Breast epithelium (tissue), 4 donors: ENCODE measurements at regions not wholly inside any gene's neighbourhood (a gene's known extent, or its start where the extent isn't known, plus 50 kb on each side); places are given as distances from the start of the nearest gene placed in this dataset.

Experiments used
- DNase-seq, 2 donors: peaks; one replicate each; pipeline ENCODE4 v3.0.0-alpha.2; 2019; ENCODE audit warnings: low spot score in 2 of 2
- H3K27ac ChIP-seq, 2 donors: fragments of 200-600 bp; sonication (generic) in 1 of 2; one replicate each; pipeline ENCODE4 v1.5.1; 2016 to 2019; ENCODE audit warnings: mild to moderate bottlenecking in 1 of 2
- H3K27me3 ChIP-seq, 2 donors: fragments of 200-600 bp; sonication (generic) in 1 of 2; one replicate each; pipeline versions ENCODE4 v1.5.1 to v1.6.0; 2017 to 2019; ENCODE audit warnings: control low read depth in 1 of 2, mild to moderate bottlenecking in 1 of 2
- H3K36me3 ChIP-seq: fragments of 200-600 bp; one replicate; pipeline ENCODE4 v1.5.1; 2019
- H3K4me1 ChIP-seq, 2 donors: fragments of 200-600 bp; sonication (generic); one replicate each; pipeline ENCODE4 v1.5.1; 2016 to 2019; ENCODE audit warnings: control low read depth in 1 of 2
- H3K4me3 ChIP-seq, 3 donors: fragments of 200-600 bp; sonication (generic); 1 replicate in 2 of 3; 2 replicates in 1 of 3; pipeline ENCODE4 v1.5.1; 2016 to 2019; ENCODE audit warnings: mild to moderate bottlenecking in 3 of 3, moderate library complexity in 2 of 3
- H3K9me3 ChIP-seq, 2 donors: fragments of 200-600 bp; sonication (generic) in 1 of 2; one replicate each; pipeline ENCODE4 v1.5.1; 2016 to 2019; ENCODE audit warnings: control low read depth in 1 of 2
- POLR2A ChIP-seq: fragments of 450-650 bp; IDR thresholded peaks from one replicate; pipeline ENCODE4 v1.6.1; 2016; ENCODE audit warnings: antibody characterized with exemption, mild to moderate bottlenecking, moderate library complexity
- POLR2AphosphoS5 ChIP-seq, 3 donors: sonication (generic); formaldehyde crosslinking; IDR thresholded peaks; one replicate each; pipeline ENCODE4 v1.6.1; 2017; ENCODE audit warnings: antibody characterized with exemption in 3 of 3
- intact Hi-C: fragments of 100-400 bp; cut with DNase I; formaldehyde crosslinking; loops from one replicate; pipeline ENCODE4 v1.15.1; 2023; ENCODE audit warnings: low total_unique reads
- TF ChIP-seq, protein P1 (sequence below), 3 donors: fragments of 450-650 bp; IDR thresholded peaks; one replicate each; pipeline ENCODE4 v1.5.1; 2016 to 2017; ENCODE audit warnings: antibody characterized with exemption in 3 of 3, mild to moderate bottlenecking in 3 of 3, moderate library complexity in 3 of 3

DNA sequence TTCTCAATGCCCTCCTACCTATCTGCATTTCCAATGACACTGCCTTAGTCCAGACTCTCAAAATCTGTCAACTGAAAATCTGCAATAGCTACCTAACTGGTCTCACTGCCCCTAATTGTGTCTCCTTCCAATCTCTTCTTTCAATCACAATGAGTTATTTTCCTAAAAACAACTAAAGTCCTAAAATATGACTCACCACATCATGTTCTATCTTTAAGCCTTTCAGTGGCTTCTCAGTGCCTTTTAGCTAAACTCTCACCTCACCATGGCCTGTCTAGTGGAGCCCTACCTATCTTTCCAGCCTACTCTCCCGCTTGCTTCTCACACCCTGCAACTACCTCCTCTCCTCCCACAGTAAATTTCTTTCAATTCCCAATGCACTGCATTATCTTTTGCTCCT, 220.9 kb upstream of the PKDCC start:
- Histone ChIP-seq H3K4me1 (no peaks in the 10 kb centered on the region), H3K9me3 (no peaks in the 10 kb centered on the region), H3K4me3 (no peak overlapping the region), H3K36me3 (no peaks in the 10 kb centered on the region), H3K27ac (no peak overlapping the region), H3K27me3 (peaks cover 0 to 4% of the 10 kb centered on the region in 2 donors)
- TF ChIP-seq, protein P1, sequence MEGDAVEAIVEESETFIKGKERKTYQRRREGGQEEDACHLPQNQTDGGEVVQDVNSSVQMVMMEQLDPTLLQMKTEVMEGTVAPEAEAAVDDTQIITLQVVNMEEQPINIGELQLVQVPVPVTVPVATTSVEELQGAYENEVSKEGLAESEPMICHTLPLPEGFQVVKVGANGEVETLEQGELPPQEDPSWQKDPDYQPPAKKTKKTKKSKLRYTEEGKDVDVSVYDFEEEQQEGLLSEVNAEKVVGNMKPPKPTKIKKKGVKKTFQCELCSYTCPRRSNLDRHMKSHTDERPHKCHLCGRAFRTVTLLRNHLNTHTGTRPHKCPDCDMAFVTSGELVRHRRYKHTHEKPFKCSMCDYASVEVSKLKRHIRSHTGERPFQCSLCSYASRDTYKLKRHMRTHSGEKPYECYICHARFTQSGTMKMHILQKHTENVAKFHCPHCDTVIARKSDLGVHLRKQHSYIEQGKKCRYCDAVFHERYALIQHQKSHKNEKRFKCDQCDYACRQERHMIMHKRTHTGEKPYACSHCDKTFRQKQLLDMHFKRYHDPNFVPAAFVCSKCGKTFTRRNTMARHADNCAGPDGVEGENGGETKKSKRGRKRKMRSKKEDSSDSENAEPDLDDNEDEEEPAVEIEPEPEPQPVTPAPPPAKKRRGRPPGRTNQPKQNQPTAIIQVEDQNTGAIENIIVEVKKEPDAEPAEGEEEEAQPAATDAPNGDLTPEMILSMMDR (IDR thresholded peaks at IDR 0.05): no peak
- TF ChIP-seq POLR2AphosphoS5 (IDR thresholded peaks at IDR 0.05) (no peak), POLR2A (no peak)
- no peak for DNase-seq
- intact Hi-C loops: no loop called here

GRCh38 chr2:41827354-41827971, 220.4 kb upstream of the PKDCC start:
- H3K27me3 ChIP-seq: peaks cover 0 to 3% of the 10 kb centered on the region in 2 donors
- no peak for TF ChIP-seq POLR2AphosphoS5 (IDR thresholded peaks at IDR 0.05)
- TF ChIP-seq POLR2A: no peak
- TF ChIP-seq, protein P1 (IDR thresholded peaks at IDR 0.05): no peak
- H3K27ac ChIP-seq: no peak overlapping the region
- intact Hi-C loops: no loop called here
- no peaks in the 10 kb centered on the region for H3K9me3 ChIP-seq
- no peak for DNase-seq
- H3K4me3 ChIP-seq: no peak overlapping the region
- H3K36me3 ChIP-seq: no peaks in the 10 kb centered on the region
- no peaks in the 10 kb centered on the region for H3K4me1 ChIP-seq

DNA sequence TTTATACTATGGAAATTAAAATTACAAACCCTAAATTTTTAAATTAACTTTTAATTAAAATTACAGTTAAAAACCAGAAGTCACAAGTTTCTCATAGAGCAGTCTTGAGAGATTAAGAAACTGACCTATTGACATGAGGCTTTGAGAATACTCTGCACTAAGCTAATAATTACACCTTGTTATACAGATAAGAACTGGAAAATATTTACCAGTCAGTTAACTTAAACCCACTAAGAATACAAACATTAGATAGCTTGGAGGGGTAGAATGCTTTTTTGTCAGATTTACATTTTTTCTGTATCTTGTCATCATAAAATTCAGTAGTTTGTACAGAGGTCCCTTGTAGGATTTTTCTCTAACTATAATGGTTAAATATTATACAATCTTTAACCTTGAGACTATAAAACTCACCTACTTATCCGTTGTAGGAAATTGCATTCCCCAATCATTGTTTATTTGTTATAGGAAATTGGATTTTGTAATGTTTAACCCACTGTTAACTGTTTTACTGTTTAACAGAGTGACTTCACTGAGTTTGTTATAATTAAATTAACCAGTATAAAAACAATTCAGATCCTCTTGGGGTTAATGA, 219.7 kb upstream of the PKDCC start:
- no peaks in the 10 kb centered on the region for H3K4me1 ChIP-seq
- no peak for DNase-seq
- TF ChIP-seq, protein P1 (IDR thresholded peaks at IDR 0.05): no peak
- TF ChIP-seq POLR2AphosphoS5 (IDR thresholded peaks at IDR 0.05): no peak
- TF ChIP-seq POLR2A: no peak
- no peaks in the 10 kb centered on the region for H3K9me3 ChIP-seq
- no peaks in the 10 kb centered on the region for H3K36me3 ChIP-seq
- no peak overlapping the region for H3K4me3 ChIP-seq
- intact Hi-C loops: no loop called here
- peaks cover 0 to 3% of the 10 kb centered on the region in 2 donors for H3K27me3 ChIP-seq
- no peak overlapping the region for H3K27ac ChIP-seq

DNA sequence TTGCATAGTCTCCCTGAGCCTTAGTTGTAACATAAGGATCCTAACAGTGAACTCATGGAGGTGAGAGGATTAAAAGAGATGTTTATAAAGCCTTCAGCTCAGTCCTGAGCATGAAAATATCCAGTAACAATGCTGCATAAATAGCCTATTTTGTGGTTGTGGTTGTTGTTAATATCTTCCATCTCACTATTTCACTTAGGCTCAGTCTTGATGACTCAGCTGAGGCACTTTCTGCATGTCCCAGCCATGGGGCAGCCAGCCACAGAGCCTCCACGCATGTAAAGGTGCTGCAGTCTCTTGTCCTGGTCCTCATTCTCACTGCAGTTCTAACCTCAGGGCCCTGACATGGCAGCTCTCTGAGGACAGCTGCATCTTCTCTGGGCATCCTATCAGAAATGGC, 218.8 kb upstream of the PKDCC start:
- intact Hi-C loops: no loop called here
- peaks cover 0 to 3% of the 10 kb centered on the region in 2 donors for H3K27me3 ChIP-seq
- TF ChIP-seq, protein P1 (IDR thresholded peaks at IDR 0.05): no peak
- TF ChIP-seq POLR2AphosphoS5 (IDR thresholded peaks at IDR 0.05): no peak
- TF ChIP-seq POLR2A: no peak

DNA sequence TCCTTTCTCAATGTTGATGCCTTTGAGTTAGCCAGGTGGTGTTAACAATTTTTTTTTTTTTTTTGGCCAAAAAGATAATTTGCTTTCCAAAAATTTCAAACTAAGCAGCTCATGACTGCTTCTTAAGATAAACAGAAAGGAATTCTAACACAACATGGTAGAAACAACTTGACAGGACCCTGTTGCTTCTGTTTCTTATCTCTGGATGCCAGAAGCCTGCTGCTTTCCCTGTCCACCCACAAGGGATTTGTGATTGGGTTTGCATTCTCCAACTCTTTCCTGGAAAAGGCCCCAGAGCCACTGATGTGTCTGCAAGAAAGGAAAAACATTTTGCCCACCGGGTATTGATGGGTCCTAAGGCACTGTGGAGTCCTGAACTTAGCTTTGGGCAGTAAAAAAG, 217.2 kb upstream of the PKDCC start:
- no peak overlapping the region for H3K4me3 ChIP-seq
- H3K27me3 ChIP-seq: peaks cover 0 to 3% of the 10 kb centered on the region in 2 donors
- no peaks in the 10 kb centered on the region for H3K9me3 ChIP-seq
- H3K27ac ChIP-seq: no peak overlapping the region
- intact Hi-C loops: no loop called here
- no peak for DNase-seq
- TF ChIP-seq, protein P1 (IDR thresholded peaks at IDR 0.05): no peak
- TF ChIP-seq POLR2AphosphoS5 (IDR thresholded peaks at IDR 0.05): no peak
- TF ChIP-seq POLR2A: no peak
- no peaks in the 10 kb centered on the region for H3K36me3 ChIP-seq
- H3K4me1 ChIP-seq: no peaks in the 10 kb centered on the region

More for the DNA sequence above, 218.8 kb upstream of the PKDCC start:
- H3K9me3 ChIP-seq: no peaks in the 10 kb centered on the region
- H3K4me1 ChIP-seq: no peaks in the 10 kb centered on the region
- no peak overlapping the region for H3K4me3 ChIP-seq
- no peak overlapping the region for H3K27ac ChIP-seq
- DNase-seq: no peak
- H3K36me3 ChIP-seq: no peaks in the 10 kb centered on the region
